Endothelial cell of umbilical vein (primary cell): ENCODE measurements at regions not wholly inside any gene's neighbourhood (a gene's known extent, or its start where the extent isn't known, plus 50 kb on each side); places are given as distances from the start of the nearest gene placed in this dataset.

Experiments
- BruUV-seq: library from RNA; stranded (reverse); fragments of 400-500 nt; replicated peaks from 2 replicates; lab custom pipeline; 2021; lab: Mats Ljungman, UMichigan
- CTCF ChIA-PET: fragments of 300-600, 350-600 bp; sonication (Branson Sonifier 250); formaldehyde crosslinking; loops from one replicate; lab custom pipeline; 2021; ENCODE audit warnings: antibody characterized with exemption, inconsistent platforms; lab: Charles Lee
- POLR2A ChIA-PET: fragments of 300-600, 350-600 bp; sonication (Branson Sonifier 250); formaldehyde crosslinking; loops from one replicate; lab custom pipeline; 2021; ENCODE audit warnings: antibody characterized with exemption, inconsistent platforms; lab: Charles Lee
- DNase-seq: peaks from one replicate; pipeline ENCODE4 v3.0.0-alpha.2; 2011; ENCODE audit warnings: low read depth, low spot score
- FAIRE-seq: peaks from 2 replicates; lab custom pipeline; 2011; peaks lifted over from hg19 to GRCh38; lab: Jason Lieb, UNC
- H2AFZ ChIP-seq: 2 replicates; pipeline ENCODE4 v1.6.0; 2012; ENCODE audit warnings: low read depth, low read length, control low read depth, inconsistent platforms
- H3K27ac ChIP-seq: 2 replicates; pipeline ENCODE4 v1.5.1; 2011; ENCODE audit warnings: low read depth, mild to moderate bottlenecking, control low read depth, low read length, moderate library complexity; ENCODE audit not compliant: insufficient read depth
- H3K27me3 ChIP-seq, 2 experiments: 2 replicates each; pipeline versions ENCODE4 v1.6.0 to v1.6.1; 2011; ENCODE audit warnings: low read length in 2 of 2, mixed read lengths in 1 of 2; ENCODE audit not compliant: control insufficient read depth in 2 of 2, insufficient read depth in 2 of 2
- H3K36me3 ChIP-seq, 2 experiments: 2 replicates in 1 of 2; 3 replicates in 1 of 2; pipeline ENCODE4 v1.5.1; 2011; ENCODE audit warnings: low read length in 2 of 2, mild to moderate bottlenecking in 1 of 2, moderate library complexity in 1 of 2; ENCODE audit not compliant: control insufficient read depth in 2 of 2, insufficient read depth in 2 of 2; ENCODE audit errors: extremely low read depth in 1 of 2
- H3K4me1 ChIP-seq: 3 replicates; pipeline ENCODE4 v1.5.1; 2011; ENCODE audit warnings: mild to moderate bottlenecking, low read length; ENCODE audit not compliant: control insufficient read depth, insufficient read depth; ENCODE audit errors: extremely low read depth
- H3K4me2 ChIP-seq: 2 replicates; pipeline ENCODE4 v1.6.1; 2011; ENCODE audit warnings: low read length, control low read depth, mixed read lengths; ENCODE audit not compliant: insufficient read depth
- H3K4me3 ChIP-seq, 3 experiments: fragments of 200-600 bp in 1 of 3; sonication (generic), shearing (Covaris generic) in 1 of 3; replicated peaks in 1 of 3; 2 replicates each; pipeline ENCODE4 v1.5.1; 2011 to 2016; ENCODE audit warnings: control low read depth in 3 of 3, low read length in 3 of 3, mild to moderate bottlenecking in 2 of 3, inconsistent platforms in 1 of 3, low read depth in 1 of 3, moderate library complexity in 1 of 3; ENCODE audit not compliant: insufficient read depth in 1 of 3
- H3K79me2 ChIP-seq: 2 replicates; pipeline ENCODE4 v1.6.0; 2012; ENCODE audit warnings: low read length, inconsistent platforms; ENCODE audit not compliant: control insufficient read depth, insufficient read depth
- H3K9ac ChIP-seq: replicated peaks from 2 replicates; pipeline ENCODE3; 2011; ENCODE audit warnings: low read length, control low read depth; ENCODE audit not compliant: insufficient read depth; ENCODE audit errors: extremely low read depth
- H3K9me1 ChIP-seq: replicated peaks from 3 replicates; pipeline ENCODE4 v1.6.0; 2011; ENCODE audit warnings: mild to moderate bottlenecking, low read length; ENCODE audit not compliant: control insufficient read depth, insufficient read depth; ENCODE audit errors: extremely low read depth
- H3K9me3 ChIP-seq: replicated peaks from 2 replicates; pipeline ENCODE4 v1.5.1; 2012; ENCODE audit warnings: low read length, inconsistent platforms; ENCODE audit not compliant: control insufficient read depth, insufficient read depth
- H4K20me1 ChIP-seq: replicated peaks from 2 replicates; pipeline ENCODE3; 2011; ENCODE audit warnings: mild to moderate bottlenecking, low read length; ENCODE audit not compliant: control insufficient read depth, insufficient read depth; ENCODE audit errors: extremely low read depth
- EZH2 ChIP-seq: IDR thresholded peaks from 2 replicates; pipeline ENCODE4 v1.6.1; 2012; ENCODE audit warnings: borderline replicate concordance, low read depth, mild to moderate bottlenecking, moderate library complexity, low read length, inconsistent platforms; ENCODE audit not compliant: severe bottlenecking
- FOS ChIP-seq: IDR thresholded peaks from 2 replicates; pipeline ENCODE4 v1.6.1; 2011; ENCODE audit warnings: mild to moderate bottlenecking, low read length, moderate library complexity, borderline replicate concordance; ENCODE audit not compliant: insufficient read depth
- GATA2 ChIP-seq: IDR thresholded peaks from 2 replicates; pipeline ENCODE4 v1.7.0; 2011; ENCODE audit warnings: low read depth, mild to moderate bottlenecking, moderate library complexity, mixed read lengths, low read length; ENCODE audit not compliant: insufficient read length, insufficient read depth
- JUN ChIP-seq: IDR thresholded peaks from 2 replicates; pipeline ENCODE4 v1.6.1; 2011; ENCODE audit warnings: borderline replicate concordance, low read depth; ENCODE audit not compliant: insufficient read length, insufficient read depth
- MYC ChIP-seq: IDR thresholded peaks from one replicate; pipeline ENCODE4 v1.6.1; 2011; ENCODE audit warnings: mild to moderate bottlenecking, low read depth, low read length
- POLR2A ChIP-seq: IDR thresholded peaks from 2 replicates; pipeline ENCODE4 v1.6.1; 2012; ENCODE audit warnings: low read depth, mild to moderate bottlenecking, control low read depth, low read length
- POLR2AphosphoS5 ChIP-seq: IDR thresholded peaks from 2 replicates; pipeline ENCODE4 v1.6.1; 2012; ENCODE audit warnings: low read depth, mild to moderate bottlenecking, control low read depth, low read length, moderate library complexity; ENCODE audit not compliant: insufficient read depth
- dilution Hi-C: fragments of 300-500 bp; cut with MboI; formaldehyde crosslinking; loops from one replicate; pipeline ENCODE4 v1.15.0; 2019; ENCODE audit warnings: low sequenced_read_pairs; ENCODE audit not compliant: extremely low pct_ligation_motif_present
- intact Hi-C: fragments of 100-400 bp; cut with micrococcal nuclease; formaldehyde crosslinking; loops from one replicate; pipeline ENCODE4 v1.10.0; 2022
- TF ChIP-seq, protein P1 (sequence below), 2 donors: IDR thresholded peaks; 1 replicate in 1 of 2; 2 replicates in 1 of 2; pipeline ENCODE4 v1.5.1; 2011; ENCODE audit warnings: low read length in 2 of 2, mild to moderate bottlenecking in 2 of 2, moderate library complexity in 2 of 2, control low read depth in 1 of 2, inconsistent platforms in 1 of 2, low read depth in 1 of 2; ENCODE audit not compliant: insufficient read depth in 1 of 2; ENCODE audit errors: extremely low read depth in 1 of 2
- TF ChIP-seq, protein P2 (sequence below): IDR thresholded peaks from 2 replicates; pipeline ENCODE4 v1.6.1; 2011; ENCODE audit not compliant: insufficient read depth, insufficient read length

DNA sequence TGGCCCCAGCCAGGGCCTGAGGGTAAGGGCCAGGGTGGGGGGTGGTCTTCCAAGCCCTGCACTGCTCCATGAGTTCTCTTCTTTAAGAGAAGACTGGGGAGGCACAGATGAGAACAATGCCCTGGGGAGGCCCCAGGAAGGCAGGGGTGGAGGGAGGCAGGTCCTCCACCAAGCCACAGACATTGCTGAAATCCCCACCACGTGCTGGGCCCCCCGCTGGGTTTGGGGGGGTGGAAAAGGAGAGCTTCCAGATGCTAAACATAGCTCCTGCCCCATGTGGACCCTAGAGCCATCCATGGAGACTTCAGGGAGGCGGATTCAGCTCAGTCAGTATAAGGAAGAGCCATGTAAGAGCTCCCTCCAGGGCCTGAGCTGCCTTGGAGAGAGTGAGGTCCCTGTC is 157.8 kb upstream of the LINGO1 start:
- BruUV-seq = no TSS peak
- dilution Hi-C loops = no loop called here

DNA sequence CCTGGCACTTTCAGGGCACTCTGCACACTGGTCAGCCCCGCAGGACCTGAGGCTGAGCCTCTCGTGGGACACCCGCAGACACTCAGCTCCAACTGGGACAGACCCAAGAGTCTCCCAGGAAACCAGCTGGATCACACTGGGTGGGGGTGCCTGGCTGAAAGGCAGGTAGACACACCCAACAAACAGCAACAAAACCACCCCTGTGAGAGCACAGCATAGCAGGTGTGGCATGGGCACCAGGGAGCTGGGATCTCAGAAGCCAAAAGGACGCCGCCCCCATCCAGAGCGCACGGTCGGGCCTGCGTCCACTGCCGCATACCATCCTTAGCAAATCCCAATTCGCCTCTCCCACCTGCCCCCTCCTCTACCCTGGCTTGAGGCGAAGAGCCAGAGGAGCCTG is 154.2 kb upstream of the LINGO1 start:
- Histone ChIP-seq H3K9me3 (no peaks in the 10 kb centered on the region), H3K4me3 (no peak overlapping the region), H3K27me3 (no peaks in the 10 kb centered on the region), H3K9ac (no peak overlapping the region), H3K9me1 (no peaks in the 10 kb centered on the region), H3K27ac (no peak overlapping the region), H3K4me2 (no peak overlapping the region), H4K20me1 (no peaks in the 10 kb centered on the region), H3K4me1 (no peaks in the 10 kb centered on the region), H2AFZ (no peak overlapping the region), H3K79me2 (no peaks in the 10 kb centered on the region), H3K36me3 (no peaks in the 10 kb centered on the region)
- no peak for DNase-seq
- no peak for TF ChIP-seq GATA2
- no peak for TF ChIP-seq JUN
- no peak for TF ChIP-seq POLR2A
- TF ChIP-seq, protein P1, sequence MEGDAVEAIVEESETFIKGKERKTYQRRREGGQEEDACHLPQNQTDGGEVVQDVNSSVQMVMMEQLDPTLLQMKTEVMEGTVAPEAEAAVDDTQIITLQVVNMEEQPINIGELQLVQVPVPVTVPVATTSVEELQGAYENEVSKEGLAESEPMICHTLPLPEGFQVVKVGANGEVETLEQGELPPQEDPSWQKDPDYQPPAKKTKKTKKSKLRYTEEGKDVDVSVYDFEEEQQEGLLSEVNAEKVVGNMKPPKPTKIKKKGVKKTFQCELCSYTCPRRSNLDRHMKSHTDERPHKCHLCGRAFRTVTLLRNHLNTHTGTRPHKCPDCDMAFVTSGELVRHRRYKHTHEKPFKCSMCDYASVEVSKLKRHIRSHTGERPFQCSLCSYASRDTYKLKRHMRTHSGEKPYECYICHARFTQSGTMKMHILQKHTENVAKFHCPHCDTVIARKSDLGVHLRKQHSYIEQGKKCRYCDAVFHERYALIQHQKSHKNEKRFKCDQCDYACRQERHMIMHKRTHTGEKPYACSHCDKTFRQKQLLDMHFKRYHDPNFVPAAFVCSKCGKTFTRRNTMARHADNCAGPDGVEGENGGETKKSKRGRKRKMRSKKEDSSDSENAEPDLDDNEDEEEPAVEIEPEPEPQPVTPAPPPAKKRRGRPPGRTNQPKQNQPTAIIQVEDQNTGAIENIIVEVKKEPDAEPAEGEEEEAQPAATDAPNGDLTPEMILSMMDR (IDR thresholded peaks at IDR 0.05; ENCODE audit: extremely low read depth in 1 of 2, insufficient read depth in 1 of 2, low read depth in 1 of 2, low read length in 2 of 2) = no peak
- no peak for TF ChIP-seq EZH2
- no peak for TF ChIP-seq POLR2AphosphoS5
- TF ChIP-seq MYC = no peak
- TF ChIP-seq, protein P2, sequence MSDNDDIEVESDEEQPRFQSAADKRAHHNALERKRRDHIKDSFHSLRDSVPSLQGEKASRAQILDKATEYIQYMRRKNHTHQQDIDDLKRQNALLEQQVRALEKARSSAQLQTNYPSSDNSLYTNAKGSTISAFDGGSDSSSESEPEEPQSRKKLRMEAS = no peak
- no peak for TF ChIP-seq FOS
- CTCF ChIA-PET = interaction anchor here (0.8 kb wide), 1 partner anchor 154 kb away, joined by 4 read pairs; no protein-coding TSS in a partner anchor
- FAIRE-seq = no peak
- intact Hi-C loops (loop anchor here (10.0 kb wide), 1 partner anchor 152 kb away; the partner anchor contains the start of gene LINGO1), dilution Hi-C loops (no loop called here)
- BruUV-seq = no TSS peak
- POLR2A ChIA-PET = no interaction called here

More for the DNA sequence above, 157.8 kb upstream of the LINGO1 start:
- H3K79me2 ChIP-seq = no peaks in the 10 kb centered on the region
- H3K27me3 ChIP-seq = no peaks in the 10 kb centered on the region
- TF ChIP-seq GATA2 (no peak), JUN (no peak), POLR2A (no peak), MYC (no peak), EZH2 (no peak)
- TF ChIP-seq, protein P1 (IDR thresholded peaks at IDR 0.05; ENCODE audit: extremely low read depth in 1 of 2, insufficient read depth in 1 of 2, low read depth in 1 of 2, low read length in 2 of 2) = no peak
- no peaks in the 10 kb centered on the region for H3K36me3 ChIP-seq
- intact Hi-C loops = no loop called here
- no peak overlapping the region for H2AFZ ChIP-seq
- no peaks in the 10 kb centered on the region for H4K20me1 ChIP-seq
- H3K9me1 ChIP-seq = no peaks in the 10 kb centered on the region
- FAIRE-seq = no peak
- H3K4me2 ChIP-seq = no peak overlapping the region
- no peaks in the 10 kb centered on the region for H3K4me1 ChIP-seq
- ChIA-PET POLR2A (no interaction called here), CTCF (no interaction called here)
- no peak overlapping the region for H3K4me3 ChIP-seq
- H3K9ac ChIP-seq = no peak overlapping the region
- DNase-seq = no peak
- H3K27ac ChIP-seq = no peak overlapping the region
- H3K9me3 ChIP-seq = no peaks in the 10 kb centered on the region
